IPS-NIHi11 (cell line): ENCODE measurements at regions not wholly inside any gene's neighbourhood (a gene's known extent, or its start where the extent isn't known, plus 50 kb on each side); places are given as distances from the start of the nearest gene placed in this dataset.
"Not testable (repeated sequence)": the region's sequence is repeated elsewhere in the genome, so short reads cannot be mapped to it uniquely, and the experiment has no call there.

ENCODE experiments used
- DNase-seq: peaks from one replicate; pipeline ENCODE4 v3.0.0; 2012; ENCODE audit warnings: mixed read lengths, low spot score

GRCh38 chr14:83711046-83711445 is 1818.9 kb upstream of the FLRT2 start:
- no peak for DNase-seq

- no peak for DNase-seq
Observed at GRCh38 chr14:83712418-83713129, 1817.4 kb upstream of the FLRT2 start.

- no peak for DNase-seq
Observed at GRCh38 chr14:83713732-83714131, 1816.2 kb upstream of the FLRT2 start.

GRCh38 chr14:83714151-83714550 is 1815.8 kb upstream of the FLRT2 start:
- no peak for DNase-seq

GRCh38 chr14:83719435-83719834 is 1810.5 kb upstream of the FLRT2 start:
- DNase-seq = not testable (repeated sequence)

GRCh38 chr14:83733670-83734069 is 1796.3 kb upstream of the FLRT2 start:
- no peak for DNase-seq

GRCh38 chr14:83734431-83734830 is 1795.5 kb upstream of the FLRT2 start:
- DNase-seq = no peak

- no peak for DNase-seq
Observed at GRCh38 chr14:83741269-83741668, 1788.7 kb upstream of the FLRT2 start.

- DNase-seq = no peak
Observed at GRCh38 chr14:83744224-83744623, 1785.7 kb upstream of the FLRT2 start.

GRCh38 chr14:83744891-83745290 is 1785.1 kb upstream of the FLRT2 start:
- DNase-seq = no peak

- DNase-seq = no peak
Observed at GRCh38 chr14:83746336-83746735, 1783.6 kb upstream of the FLRT2 start.

GRCh38 chr14:83757916-83758315 is 1772.0 kb upstream of the FLRT2 start:
- DNase-seq = no peak

GRCh38 chr14:83764656-83765599 is 1765.0 kb upstream of the FLRT2 start:
- DNase-seq = no peak

GRCh38 chr14:83777516-83777915 is 1752.4 kb upstream of the FLRT2 start:
- no peak for DNase-seq

- DNase-seq = no peak
Observed at GRCh38 chr14:83779266-83779665, 1750.7 kb upstream of the FLRT2 start.

- DNase-seq = no peak
Observed at GRCh38 chr14:83780321-83780720, 1749.6 kb upstream of the FLRT2 start.

GRCh38 chr14:83798421-83798820 is 1731.5 kb upstream of the FLRT2 start:
- no peak for DNase-seq

- DNase-seq = no peak
Observed at GRCh38 chr14:83799233-83799632, 1730.7 kb upstream of the FLRT2 start.

GRCh38 chr14:83814896-83815295 is 1715.0 kb upstream of the FLRT2 start:
- no peak for DNase-seq

GRCh38 chr14:83816761-83817160 is 1713.2 kb upstream of the FLRT2 start:
- DNase-seq = no peak

GRCh38 chr14:83825843-83826242 is 1704.1 kb upstream of the FLRT2 start:
- no peak for DNase-seq

- no peak for DNase-seq
Observed at GRCh38 chr14:83826838-83827237, 1703.1 kb upstream of the FLRT2 start.

GRCh38 chr14:83827383-83827782 is 1702.6 kb upstream of the FLRT2 start:
- no peak for DNase-seq
